Osteocyte (in vitro differentiated cells): ENCODE measurements at regions not wholly inside any gene's neighbourhood (a gene's known extent, or its start where the extent isn't known, plus 50 kb on each side); places are given as distances from the start of the nearest gene placed in this dataset.

Experiments
- DNase-seq: peaks from one replicate; pipeline ENCODE4 v3.0.0; 2021; ENCODE audit warnings: mixed read lengths; ENCODE audit not compliant: unreplicated experiment; ENCODE audit errors: extremely low spot score
- H3K27ac Mint-ChIP-seq: one replicate; pipeline ENCODE4 v1.8.0; 2021; ENCODE audit warnings: mild to moderate bottlenecking, mixed read lengths; ENCODE audit not compliant: unreplicated experiment
- H3K27me3 Mint-ChIP-seq: one replicate; pipeline ENCODE4 v1.8.0; 2021; ENCODE audit warnings: mixed read lengths; ENCODE audit not compliant: unreplicated experiment
- H3K36me3 Mint-ChIP-seq: one replicate; pipeline ENCODE4 v1.8.0; 2021; ENCODE audit warnings: mixed read lengths; ENCODE audit not compliant: unreplicated experiment
- H3K4me1 Mint-ChIP-seq: one replicate; pipeline ENCODE4 v1.8.0; 2021; ENCODE audit warnings: mixed read lengths; ENCODE audit not compliant: unreplicated experiment
- H3K4me3 Mint-ChIP-seq: one replicate; pipeline ENCODE4 v1.8.0; 2021; ENCODE audit warnings: mild to moderate bottlenecking, moderate library complexity, mixed read lengths; ENCODE audit not compliant: unreplicated experiment
- H3K9me3 Mint-ChIP-seq: one replicate; pipeline ENCODE4 v1.8.0; 2021; ENCODE audit warnings: mixed read lengths; ENCODE audit not compliant: unreplicated experiment
- TF ChIP-seq, protein P1 (sequence below): fragments of 200-600 bp; sonication (generic); IDR thresholded peaks from 2 replicates; pipeline ENCODE4 v1.5.0; 2021; ENCODE audit warnings: antibody characterized with exemption, mild to moderate bottlenecking, moderate library complexity

DNA sequence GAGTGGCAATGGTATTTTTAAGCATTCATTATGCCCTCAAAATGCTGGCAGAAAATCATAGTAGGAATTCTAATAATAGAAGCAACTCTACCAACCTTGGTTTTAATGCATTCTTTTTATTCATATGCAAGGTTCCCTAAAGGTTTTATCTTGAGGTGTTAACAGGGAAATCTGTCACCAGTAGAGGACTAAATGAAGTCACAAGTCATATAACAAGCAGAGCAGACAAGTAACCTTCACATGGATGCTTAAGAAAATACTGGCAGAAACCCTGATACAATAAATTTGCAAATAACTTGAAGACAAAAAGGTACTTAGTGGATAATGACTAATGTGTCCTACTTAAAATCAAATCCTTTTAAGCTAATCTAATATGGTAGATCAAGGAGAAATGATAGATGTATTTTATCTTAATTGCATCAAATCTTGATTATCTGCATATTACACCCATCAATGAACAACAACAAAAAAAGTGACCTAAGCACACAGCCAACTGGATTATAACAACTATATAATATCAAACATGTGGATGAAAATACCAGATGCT, 73.3 kb downstream of the RFC3 start:
- Mint-ChIP-seq H3K4me1 (no peaks in the 10 kb centered on the region), H3K27me3 (no peaks in the 10 kb centered on the region), H3K36me3 (peaks cover 1% of the 10 kb centered on the region), H3K27ac (no peak overlapping the region), H3K4me3 (no peak overlapping the region), H3K9me3 (peaks cover 20% of the 10 kb centered on the region)
- no peak for DNase-seq
- TF ChIP-seq, protein P1, sequence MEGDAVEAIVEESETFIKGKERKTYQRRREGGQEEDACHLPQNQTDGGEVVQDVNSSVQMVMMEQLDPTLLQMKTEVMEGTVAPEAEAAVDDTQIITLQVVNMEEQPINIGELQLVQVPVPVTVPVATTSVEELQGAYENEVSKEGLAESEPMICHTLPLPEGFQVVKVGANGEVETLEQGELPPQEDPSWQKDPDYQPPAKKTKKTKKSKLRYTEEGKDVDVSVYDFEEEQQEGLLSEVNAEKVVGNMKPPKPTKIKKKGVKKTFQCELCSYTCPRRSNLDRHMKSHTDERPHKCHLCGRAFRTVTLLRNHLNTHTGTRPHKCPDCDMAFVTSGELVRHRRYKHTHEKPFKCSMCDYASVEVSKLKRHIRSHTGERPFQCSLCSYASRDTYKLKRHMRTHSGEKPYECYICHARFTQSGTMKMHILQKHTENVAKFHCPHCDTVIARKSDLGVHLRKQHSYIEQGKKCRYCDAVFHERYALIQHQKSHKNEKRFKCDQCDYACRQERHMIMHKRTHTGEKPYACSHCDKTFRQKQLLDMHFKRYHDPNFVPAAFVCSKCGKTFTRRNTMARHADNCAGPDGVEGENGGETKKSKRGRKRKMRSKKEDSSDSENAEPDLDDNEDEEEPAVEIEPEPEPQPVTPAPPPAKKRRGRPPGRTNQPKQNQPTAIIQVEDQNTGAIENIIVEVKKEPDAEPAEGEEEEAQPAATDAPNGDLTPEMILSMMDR: no peak

DNA sequence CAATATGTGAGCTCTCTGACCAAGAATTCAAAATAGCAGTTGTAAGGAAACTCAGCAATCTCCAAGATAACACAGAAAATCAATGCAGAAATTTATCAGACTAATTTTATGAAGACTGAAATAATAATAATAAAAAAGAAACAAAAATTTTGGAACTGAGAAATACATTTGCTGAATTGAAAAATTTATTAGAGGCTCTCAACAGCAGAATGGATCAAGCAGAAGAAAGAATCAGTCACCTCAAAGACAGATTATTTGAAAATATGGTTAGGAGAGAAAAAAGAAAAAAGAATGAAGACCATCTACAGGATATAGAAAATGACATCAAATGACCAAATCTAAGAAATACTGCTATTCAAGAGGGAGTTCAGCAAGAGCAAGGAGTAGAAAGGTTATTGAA, 75.6 kb downstream of the RFC3 start:
- Mint-ChIP-seq H3K27me3 (no peaks in the 10 kb centered on the region), H3K27ac (no peak overlapping the region), H3K4me3 (no peak overlapping the region), H3K36me3 (peaks cover 3% of the 10 kb centered on the region), H3K9me3 (peaks cover 38% of the 10 kb centered on the region), H3K4me1 (no peaks in the 10 kb centered on the region)
- TF ChIP-seq, protein P1: no peak
- DNase-seq: no peak

DNA sequence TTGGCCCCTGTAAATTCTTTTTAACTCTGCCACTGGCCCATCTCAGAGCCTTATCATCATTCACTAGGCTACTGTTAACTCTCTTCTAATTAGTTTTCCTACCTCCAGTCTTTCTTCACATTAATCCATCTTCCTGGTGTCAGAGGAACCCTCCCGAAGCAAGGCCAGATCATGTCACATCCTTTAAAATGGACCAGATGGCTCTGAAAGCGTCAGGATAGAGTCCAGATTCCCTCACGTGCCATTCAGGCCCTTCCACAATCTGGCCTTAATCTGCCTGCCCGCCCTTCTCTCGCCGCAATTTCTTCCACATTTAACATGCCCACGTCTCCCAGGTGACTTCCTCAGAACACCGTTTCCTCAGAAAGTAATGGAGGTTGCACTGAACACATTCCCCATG, 86.5 kb downstream of the RFC3 start:
- Mint-ChIP-seq H3K4me1 (no peaks in the 10 kb centered on the region), H3K27me3 (no peaks in the 10 kb centered on the region), H3K36me3 (no peaks in the 10 kb centered on the region), H3K27ac (no peak overlapping the region), H3K4me3 (no peak overlapping the region), H3K9me3 (peaks cover 7% of the 10 kb centered on the region)
- DNase-seq: no peak
- TF ChIP-seq, protein P1: no peak

DNA sequence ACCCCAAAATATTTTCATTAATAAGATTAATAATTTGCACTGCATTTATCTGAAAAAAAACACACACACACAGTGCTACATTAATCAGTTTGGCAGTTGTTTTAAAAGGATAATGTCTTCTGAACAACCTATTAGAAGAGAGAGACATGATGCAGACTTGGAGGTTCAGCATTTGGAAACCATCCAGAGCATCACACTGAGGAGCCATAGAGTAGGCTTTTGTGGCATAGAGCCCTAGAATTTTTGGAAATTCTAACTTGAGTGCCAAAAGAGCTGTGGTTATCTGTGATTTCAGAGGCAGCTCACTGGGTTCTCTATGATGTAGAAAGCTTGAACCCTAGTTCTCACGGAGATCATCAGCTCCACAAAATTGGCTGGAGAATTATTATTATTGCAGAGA, 90.2 kb downstream of the RFC3 start:
- Mint-ChIP-seq H3K36me3 (no peaks in the 10 kb centered on the region), H3K27ac (no peak overlapping the region), H3K4me1 (no peaks in the 10 kb centered on the region), H3K4me3 (no peak overlapping the region), H3K27me3 (no peaks in the 10 kb centered on the region), H3K9me3 (no peaks in the 10 kb centered on the region)
- no peak for DNase-seq
- TF ChIP-seq, protein P1: no peak

DNA sequence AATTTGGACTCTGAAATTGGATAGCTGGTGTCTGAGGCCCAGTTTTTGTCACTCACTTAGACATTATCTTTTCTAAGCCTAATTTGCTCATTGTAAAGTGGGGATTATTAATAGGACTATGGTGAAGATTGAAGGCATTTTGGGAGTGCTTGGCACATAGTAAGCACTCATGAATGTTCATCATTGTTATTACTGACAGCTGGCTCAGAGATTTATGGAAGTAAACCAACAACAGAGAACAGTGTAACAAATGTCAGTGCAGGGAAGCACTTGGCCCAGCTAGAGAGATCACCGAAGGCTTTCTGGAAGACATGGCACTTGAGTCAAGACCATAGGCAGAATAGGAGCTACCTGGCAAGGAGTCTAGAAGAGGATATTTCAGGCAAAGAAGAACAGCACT, 92.3 kb downstream of the RFC3 start:
- H3K4me1 Mint-ChIP-seq: no peaks in the 10 kb centered on the region
- H3K27me3 Mint-ChIP-seq: no peaks in the 10 kb centered on the region
- H3K27ac Mint-ChIP-seq: no peak overlapping the region
- H3K36me3 Mint-ChIP-seq: no peaks in the 10 kb centered on the region
- DNase-seq: no peak
- TF ChIP-seq, protein P1: no peak
- H3K4me3 Mint-ChIP-seq: no peak overlapping the region
- H3K9me3 Mint-ChIP-seq: no peaks in the 10 kb centered on the region
